ENCODE measurements at regions not wholly inside any gene's neighbourhood (a gene's known extent, or its start where the extent isn't known, plus 50 kb on each side); places are given as distances from the start of the nearest gene placed in this dataset.
A peak's percentile ranks its signal among the peaks of the same experiment; 100 is the strongest.
"Not testable (repeated sequence)": the region's sequence is repeated elsewhere in the genome, so short reads cannot be mapped to it uniquely, and the experiment has no call there.

DNA sequence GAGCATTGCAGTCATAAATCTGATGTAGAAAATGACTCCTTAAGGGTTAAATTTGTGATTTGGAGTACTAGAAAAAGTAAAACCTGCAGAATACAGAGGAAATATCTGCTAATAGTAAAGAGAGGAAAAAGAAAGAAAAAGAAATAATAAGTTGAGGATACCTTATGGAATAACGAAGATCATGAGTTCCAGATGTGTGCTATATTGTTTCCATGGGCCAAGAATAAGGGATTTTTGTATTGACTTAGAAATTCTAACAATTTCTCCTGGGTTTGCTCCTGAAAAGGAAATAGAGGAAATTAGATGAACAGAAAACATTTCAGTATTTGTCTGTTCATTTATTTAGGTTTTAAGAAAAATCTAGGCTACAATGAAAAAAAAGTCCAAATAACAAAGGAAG, 115.3 kb downstream of the ALG10B start (continued):
- no peak for TF ChIP-seq REST (IDR thresholded peaks at IDR 0.05; ENCODE audit: unreplicated experiment)

DNA sequence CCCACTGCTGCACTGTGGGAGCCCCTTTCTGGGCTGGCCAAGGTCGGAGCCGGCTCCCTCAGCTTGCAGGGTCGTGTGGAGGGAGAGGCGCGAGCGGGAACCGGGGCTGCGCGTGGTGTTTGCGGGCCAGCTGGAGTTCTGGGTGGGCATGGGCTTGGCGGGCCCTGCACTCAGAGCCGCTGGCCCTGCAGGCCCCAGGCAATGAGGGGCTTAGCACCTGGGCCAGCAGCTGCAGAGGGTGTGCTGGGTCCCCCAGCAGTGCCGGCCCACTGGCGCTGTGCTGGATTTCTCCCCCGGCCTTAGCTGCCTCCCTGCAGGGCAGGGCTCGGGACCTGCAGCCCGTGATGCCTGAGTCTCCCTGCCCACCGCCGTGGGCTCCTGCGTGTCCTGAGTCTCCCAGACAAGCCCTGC, 125.3 kb downstream of the ALG10B start:
- H3K4me3 Mint-ChIP-seq; H3K27ac Mint-ChIP-seq; H3K4me1 ChIP-seq (ENCODE audit: insufficient read depth); H3K36me3 ChIP-seq (ENCODE audit: insufficient read depth); H3K27ac ChIP-seq (ENCODE audit: low read depth); H3K9me2 ChIP-seq (ENCODE audit: insufficient read depth); H3K4me2 ChIP-seq; H3K27me3 Mint-ChIP-seq (ENCODE audit: insufficient read depth, low read depth, poor library complexity); H3F3A ChIP-seq (replicated peaks; ENCODE audit: low read depth); H3K27me3 ChIP-seq (ENCODE audit: insufficient read depth); ATAC-seq; H3K4me3 ChIP-seq; DNase-seq (ENCODE audit: low spot score); H4K20me1 ChIP-seq (replicated peaks; ENCODE audit: insufficient read depth); H3K4me1 Mint-ChIP-seq; H3K79me2 ChIP-seq (replicated peaks; ENCODE audit: insufficient read depth): not testable (repeated sequence)
- Mint-ChIP-seq H3K36me3 (ENCODE audit: low read depth) (peaks cover 16% of the 10 kb centered on the region), H3K9me3 (peaks cover 35% of the 10 kb centered on the region)
- 0 out of 2 replicates have a peak overlapping the region, but pooled peaks have one; percentile 23 for H2AFZ ChIP-seq

DNA sequence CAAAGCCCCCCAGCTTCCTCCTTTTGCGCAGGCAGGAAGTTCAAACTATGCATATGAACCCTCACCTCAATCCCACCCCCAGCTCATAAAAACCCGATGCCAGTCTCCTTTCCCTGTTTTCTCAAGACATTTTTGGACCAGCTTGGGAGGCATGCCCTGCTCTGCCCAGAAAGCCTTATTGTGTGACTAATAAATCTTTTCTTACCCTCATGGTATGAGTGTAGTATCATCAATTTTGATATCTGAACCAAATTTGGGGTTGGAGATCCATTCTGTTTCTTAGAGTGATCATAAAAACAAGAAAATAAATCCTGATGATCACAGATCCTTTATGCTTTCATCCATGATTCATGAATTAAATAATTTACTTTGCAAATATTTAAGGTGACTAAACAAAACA, 128.5 kb downstream of the ALG10B start:
- peaks cover 3% of the 10 kb centered on the region; the same call in 1 of the 3 replicates for H3K4me1 Mint-ChIP-seq
- Histone ChIP-seq H3K4me3 (no peak overlapping the region), H3K36me3 (ENCODE audit: insufficient read depth) (no peaks in the 10 kb centered on the region), H3F3A (replicated peaks; ENCODE audit: low read depth) (no peaks in the 10 kb centered on the region), H3K9me2 (ENCODE audit: insufficient read depth) (no peaks in the 10 kb centered on the region), H4K20me1 (replicated peaks; ENCODE audit: insufficient read depth) (no peaks in the 10 kb centered on the region), H3K79me2 (replicated peaks; ENCODE audit: insufficient read depth) (no peaks in the 10 kb centered on the region), H3K27ac (ENCODE audit: low read depth) (no peak overlapping the region), H2AFZ (no peak overlapping the region), H3K27me3 (ENCODE audit: insufficient read depth) (no peaks in the 10 kb centered on the region), H3K4me1 (ENCODE audit: insufficient read depth) (no peaks in the 10 kb centered on the region), H3K4me2 (no peak overlapping the region)
- no peak for ATAC-seq
- no peak overlapping the region for H3K27ac Mint-ChIP-seq
- H3K4me3 Mint-ChIP-seq: no peak overlapping the region
- H3K36me3 Mint-ChIP-seq (ENCODE audit: low read depth): no peaks in the 10 kb centered on the region
- peaks cover 12% of the 10 kb centered on the region; the same call in 2 of the 3 replicates for H3K9me3 Mint-ChIP-seq
- DNase-seq (ENCODE audit: low spot score): no peak
- TF ChIP-seq EZH2phosphoT487 (IDR thresholded peaks at IDR 0.05; ENCODE audit: unreplicated experiment): no peak
- TF ChIP-seq CTCF (conservative IDR thresholded peaks at IDR 0.05; ENCODE audit: low read depth in 2 of 2): no peak
- TF ChIP-seq REST (IDR thresholded peaks at IDR 0.05; ENCODE audit: unreplicated experiment): no peak
- no peak for TF ChIP-seq CREB1 (CRISPR knock-in tag; IDR thresholded peaks at IDR 0.05; ENCODE audit: low read depth)
- no peak for TF ChIP-seq JUNB (IDR thresholded peaks at IDR 0.05; ENCODE audit: unreplicated experiment)
- H3K27me3 Mint-ChIP-seq (ENCODE audit: insufficient read depth, low read depth, poor library complexity): peaks cover 2% of the 10 kb centered on the region

All from GM23338 (cell line).